ENCODE measurements at regions not wholly inside any gene's neighbourhood (a gene's known extent, or its start where the extent isn't known, plus 50 kb on each side); places are given as distances from the start of the nearest gene placed in this dataset.

- DNase-seq: no peak
These were observed 160.0 kb upstream of the MKI67 start for GRCh38 chr10:128286141-128286761.

DNA sequence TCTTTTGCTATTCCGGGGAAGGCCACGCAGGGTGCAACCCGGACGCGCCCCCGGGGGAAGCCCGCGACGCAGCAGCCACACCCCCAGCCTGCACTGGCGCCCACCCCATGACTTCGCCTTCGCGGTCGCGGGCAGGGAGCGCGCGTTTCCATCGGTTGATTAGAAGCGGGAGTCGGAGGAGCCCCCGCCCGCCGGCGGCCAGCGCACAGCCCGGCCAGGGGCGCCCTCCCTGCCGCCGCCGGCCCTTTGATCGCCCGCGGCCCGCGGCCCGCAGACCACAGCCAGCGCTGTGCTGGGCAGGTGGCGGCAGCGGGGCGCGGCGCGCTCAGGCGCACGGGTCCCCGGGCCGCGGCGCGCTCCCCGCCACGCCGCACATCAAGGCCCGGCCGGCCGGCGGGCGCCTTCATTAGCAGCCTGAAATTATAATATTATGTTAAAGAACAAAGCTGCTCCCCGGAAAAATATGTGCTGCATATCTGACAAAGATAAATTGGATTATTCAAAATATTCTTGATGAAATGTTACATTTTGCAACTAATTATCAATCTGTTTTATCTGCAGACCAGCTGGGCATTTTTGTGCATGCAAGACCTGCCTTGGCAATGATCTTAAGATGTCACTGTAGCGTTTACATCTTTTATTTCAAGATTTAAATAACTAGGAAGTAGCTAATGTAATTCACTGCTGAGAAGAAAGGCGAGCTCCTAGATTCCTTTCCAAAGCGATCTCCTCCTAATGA, 160.7 kb upstream of the MKI67 start:
- DNase-seq: no peak

GRCh38 chr10:128287921-128288320, 161.7 kb upstream of the MKI67 start:
- DNase-seq: no peak

DNA sequence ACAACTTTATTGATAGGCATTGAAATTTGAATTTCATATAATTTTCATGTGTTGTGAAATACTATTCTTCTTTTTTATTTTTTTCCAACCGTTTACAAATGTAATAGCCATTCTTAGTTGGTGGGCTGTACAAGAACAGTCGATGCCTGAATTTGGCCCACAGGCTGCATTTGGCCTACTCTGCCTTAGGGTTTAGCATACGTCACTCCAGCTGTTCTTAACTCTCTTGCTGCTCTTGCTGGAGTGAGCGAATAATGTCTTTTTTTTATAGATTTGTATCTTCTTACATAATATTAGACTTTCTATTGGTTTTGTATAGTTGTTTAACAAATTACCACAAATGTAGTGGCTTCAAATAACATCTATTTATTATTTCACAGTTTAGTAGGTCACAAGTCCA, 163.4 kb upstream of the MKI67 start:
- DNase-seq: no peak

- no peak for DNase-seq
These were observed 168.8 kb upstream of the MKI67 start for GRCh38 chr10:128295003-128295402.

DNA sequence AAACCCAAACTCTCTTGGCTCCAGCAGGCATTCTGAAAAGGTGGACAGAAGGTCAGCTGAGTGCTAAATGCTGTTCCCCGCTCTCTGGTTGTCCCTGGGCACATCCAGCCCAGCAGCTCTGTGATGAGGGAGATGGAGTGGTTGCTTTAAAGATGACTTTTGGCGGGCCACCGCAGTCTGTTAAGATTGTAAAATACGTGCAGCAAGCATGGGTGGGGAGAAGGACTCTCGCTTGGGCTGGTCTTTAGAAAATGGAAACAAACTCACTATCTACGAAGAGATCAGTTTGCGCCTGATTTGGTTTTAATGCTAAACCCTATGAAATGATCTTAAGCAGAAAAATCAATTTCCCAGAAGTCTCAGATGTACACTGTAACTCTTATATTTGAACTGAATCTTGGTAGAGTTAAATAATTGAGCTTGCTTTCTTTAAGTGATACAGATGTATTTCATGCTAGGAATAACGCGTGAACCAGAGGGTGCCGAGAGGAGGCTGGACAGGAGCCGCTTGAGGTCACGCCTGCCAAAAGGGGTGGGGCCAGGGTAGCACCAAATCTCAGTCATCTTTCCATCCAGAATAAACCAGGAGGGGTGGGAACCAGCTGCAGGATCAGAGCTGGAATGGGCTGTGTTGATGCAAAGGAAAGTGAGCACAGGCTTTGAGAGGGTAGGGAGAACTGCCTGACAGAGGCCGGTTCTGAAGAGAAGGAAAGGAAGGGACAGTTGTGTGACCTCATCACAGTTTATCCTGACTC, 170.2 kb upstream of the MKI67 start:
- no peak for DNase-seq

DNA sequence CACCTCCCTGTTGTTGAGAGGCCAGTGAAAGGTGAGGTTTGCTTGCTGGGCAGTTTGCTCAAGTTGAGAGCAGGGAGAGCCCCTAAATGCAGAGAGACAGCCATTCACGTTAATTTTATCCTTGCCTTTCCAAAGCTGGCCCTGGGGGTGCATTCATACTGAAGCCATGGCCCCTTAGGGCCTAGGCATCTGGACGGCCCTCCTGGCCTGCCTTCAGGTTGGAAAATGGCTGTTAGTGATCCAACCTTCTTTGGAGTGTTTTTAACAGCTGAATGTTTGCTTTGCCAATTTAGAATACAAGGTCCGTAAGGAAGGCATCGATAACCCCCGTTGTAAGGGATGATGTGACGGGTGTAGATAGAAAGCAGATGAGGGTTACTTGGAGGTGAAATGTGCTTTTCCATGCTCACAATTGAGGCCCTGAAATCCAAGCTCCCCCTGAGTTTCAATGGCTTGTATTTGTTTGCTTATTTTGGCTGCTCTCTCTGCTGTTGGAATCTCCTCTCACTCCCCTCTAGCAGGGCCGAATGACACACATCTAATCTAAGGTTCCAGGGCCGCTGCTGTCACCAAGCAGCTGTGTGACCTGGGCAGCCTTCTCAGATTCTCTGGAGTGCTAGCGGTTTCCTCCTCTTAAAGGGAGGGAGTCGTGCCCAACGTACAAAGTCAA, 171.6 kb upstream of the MKI67 start:
- no peak for DNase-seq

- no peak for DNase-seq
These were observed 172.4 kb upstream of the MKI67 start for GRCh38 chr10:128298587-128298986.

GRCh38 chr10:128300290-128300824, 174.1 kb upstream of the MKI67 start:
- no peak for DNase-seq

- DNase-seq: no peak
These were observed 174.8 kb upstream of the MKI67 start for GRCh38 chr10:128301051-128301450.

DNA sequence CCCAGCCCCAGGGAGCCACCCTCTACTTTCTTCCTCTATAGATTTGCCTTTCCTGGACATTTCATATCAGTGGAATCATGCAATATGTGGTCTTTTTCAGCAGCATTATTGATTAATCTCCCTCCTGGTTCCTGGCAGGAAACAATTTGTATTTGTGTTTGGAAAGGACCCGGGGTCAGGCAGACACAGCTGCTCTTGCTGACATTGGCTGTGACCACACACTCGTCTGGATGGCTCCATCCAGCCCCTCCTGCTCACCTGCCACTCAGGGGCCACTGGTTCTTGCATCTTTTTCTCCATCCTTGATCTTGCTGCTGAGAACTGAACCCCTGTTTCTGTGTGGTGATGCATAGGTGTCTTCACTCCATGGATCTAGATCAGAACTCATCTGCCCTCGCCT, 176.6 kb upstream of the MKI67 start:
- DNase-seq: no peak

GRCh38 chr10:128304271-128304670, 178.0 kb upstream of the MKI67 start:
- no peak for DNase-seq

- no peak for DNase-seq
These were observed 179.6 kb upstream of the MKI67 start for GRCh38 chr10:128305601-128306345.

DNA sequence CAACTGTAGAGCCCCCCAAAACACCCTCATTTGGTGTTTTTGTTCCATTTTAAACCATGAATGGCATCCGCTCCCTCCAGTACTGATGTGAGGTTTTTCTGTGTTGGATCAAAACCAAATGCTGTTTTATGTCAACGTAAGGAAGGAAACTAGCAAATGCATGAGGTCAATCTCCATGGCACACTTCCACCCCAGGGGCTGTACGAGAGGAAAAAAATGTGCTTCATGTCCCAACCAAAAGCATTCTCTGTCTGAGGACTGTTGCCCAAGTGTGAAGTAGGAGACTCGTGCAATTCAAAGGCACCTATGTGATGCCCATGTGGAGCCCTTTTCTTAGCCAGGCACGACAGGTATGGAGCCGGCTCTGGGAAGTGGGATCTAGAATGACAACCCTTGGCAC, 180.3 kb upstream of the MKI67 start:
- no peak for DNase-seq

- DNase-seq: no peak
These were observed 180.7 kb upstream of the MKI67 start for GRCh38 chr10:128306966-128307365.

DNA sequence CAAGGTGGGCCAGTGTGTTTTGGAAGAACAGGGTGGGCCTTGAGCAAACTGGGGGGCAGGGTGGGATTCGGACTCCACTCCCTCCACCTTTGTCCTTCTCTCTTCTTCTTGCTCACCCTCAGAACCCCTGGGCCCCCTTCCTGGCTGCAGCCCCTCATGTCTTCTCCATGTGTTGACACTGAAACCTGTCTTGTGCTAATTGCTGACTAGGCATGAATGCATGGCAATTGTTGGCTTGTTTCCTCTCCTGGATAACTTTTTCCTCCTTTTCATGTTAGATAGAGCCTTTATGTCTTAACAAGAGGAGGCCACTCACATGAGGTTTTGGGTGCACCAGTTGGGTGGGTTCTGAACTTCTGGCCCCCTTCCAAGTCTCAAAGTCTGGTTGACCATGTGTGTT, 181.6 kb upstream of the MKI67 start:
- DNase-seq: no peak

DNA sequence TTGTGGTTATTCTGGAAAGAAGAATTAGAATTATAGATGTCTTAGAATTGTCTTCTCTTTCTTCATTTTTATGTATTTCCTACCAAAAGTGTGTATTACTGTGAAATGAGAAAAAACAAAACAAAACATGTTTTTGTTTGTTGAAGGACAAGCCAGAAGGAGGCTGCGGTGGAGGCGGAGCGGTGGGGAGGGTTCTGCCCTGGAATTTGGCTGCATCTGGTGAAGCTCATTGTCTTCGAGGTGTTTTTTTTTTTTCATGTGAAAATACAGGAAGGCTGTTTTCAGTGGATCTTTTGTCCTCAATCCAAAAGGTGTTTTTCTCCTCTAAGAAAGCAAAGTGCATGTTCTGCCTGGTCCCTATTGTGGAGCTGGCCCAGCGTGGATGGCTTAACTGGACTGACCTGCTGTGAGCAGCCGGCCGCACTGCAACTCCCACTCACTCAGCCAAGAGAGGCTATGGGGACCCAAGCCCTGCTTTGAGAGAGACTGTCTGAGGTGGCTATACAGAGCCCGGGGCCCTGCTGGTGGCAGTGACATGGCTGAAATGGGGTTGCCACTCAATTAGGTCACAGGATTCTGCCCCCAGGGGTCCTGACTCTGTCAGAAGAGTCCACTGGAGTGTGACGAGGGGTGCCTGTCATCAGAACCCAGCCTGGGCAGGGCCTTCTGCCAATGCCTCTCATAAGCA, 184.9 kb upstream of the MKI67 start:
- DNase-seq: no peak

GRCh38 chr10:128312250-128312649, 186.0 kb upstream of the MKI67 start:
- DNase-seq: no peak

GRCh38 chr10:128314686-128315085, 188.5 kb upstream of the MKI67 start:
- DNase-seq: no peak

DNA sequence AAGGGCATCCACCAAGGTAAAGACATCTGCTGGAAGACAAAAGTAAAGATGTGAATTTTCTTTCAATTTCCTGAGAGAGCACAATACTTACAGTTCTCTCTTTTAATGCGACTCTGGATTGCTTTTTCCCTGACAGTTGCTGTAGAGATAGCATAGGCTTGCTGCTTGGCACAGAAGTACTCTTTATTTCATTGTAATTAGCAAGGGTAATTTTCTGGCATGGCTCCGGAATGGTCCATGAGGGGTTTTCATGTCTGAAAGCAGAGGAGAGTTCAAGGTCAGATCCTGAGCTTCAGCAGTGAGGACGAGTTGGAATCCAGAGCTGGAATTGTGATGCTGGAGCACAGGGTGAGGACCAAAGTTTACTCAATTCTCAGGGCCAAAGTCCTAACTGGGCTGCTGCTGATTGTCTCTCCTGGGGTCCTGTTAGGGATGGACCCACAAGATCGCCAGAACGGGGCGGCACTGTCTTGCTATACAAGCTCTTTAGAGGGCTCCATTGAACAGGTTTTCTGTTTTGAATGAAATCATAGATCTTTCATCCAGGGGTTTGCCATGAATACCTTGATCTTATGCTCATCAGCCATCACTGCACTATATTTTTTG, 190.0 kb upstream of the MKI67 start:
- DNase-seq: no peak

GRCh38 chr10:128316925-128317324, 190.7 kb upstream of the MKI67 start:
- no peak for DNase-seq
